Testis (tissue), 2 donors: ENCODE measurements at regions not wholly inside any gene's neighbourhood (a gene's known extent, or its start where the extent isn't known, plus 50 kb on each side); places are given as distances from the start of the nearest gene placed in this dataset.
"Not testable (repeated sequence)": the region's sequence is repeated elsewhere in the genome, so short reads cannot be mapped to it uniquely, and the experiment has no call there.

Experiments
- DNase-seq: peaks from one replicate; pipeline ENCODE4 v3.0.0-alpha.2; 2019
- H3K27ac ChIP-seq, 2 donors: fragments of 200-600 bp; sonication (generic); one replicate each; pipeline ENCODE4 v1.5.1; 2019
- H3K27me3 ChIP-seq: fragments of 200-600 bp; sonication (generic); one replicate; pipeline ENCODE4 v1.5.1; 2019
- H3K36me3 ChIP-seq: fragments of 200-600 bp; sonication (generic); one replicate; pipeline ENCODE4 v1.5.1; 2017; ENCODE audit warnings: low read depth; ENCODE audit errors: missing control alignments
- H3K4me1 ChIP-seq: fragments of 200-600 bp; sonication (generic); one replicate; pipeline ENCODE4 v1.5.1; 2019
- H3K4me3 ChIP-seq, 2 donors: fragments of 200-600 bp; sonication (generic); one replicate each; pipeline ENCODE4 v1.5.1; 2017 to 2019
- H3K9me3 ChIP-seq: fragments of 200-600 bp; sonication (generic); one replicate; pipeline ENCODE4 v1.5.1; 2017
- CTCF ChIP-seq, 3 experiments: fragments of 450-650 bp in 2 of 3; fragments of 200-600 bp in 1 of 3; sonication (generic) in 1 of 3; IDR thresholded peaks; one replicate each; pipeline ENCODE4 v1.5.1; 2016 to 2019; ENCODE audit warnings: antibody characterized with exemption in 3 of 3, mild to moderate bottlenecking in 2 of 3, moderate library complexity in 1 of 3
- POLR2A ChIP-seq: fragments of 450-650 bp; IDR thresholded peaks from one replicate; pipeline ENCODE4 v1.6.1; 2017; ENCODE audit warnings: antibody characterized with exemption, mild to moderate bottlenecking, moderate library complexity
- WGBS, 2 donors: methylation state at CpG; one replicate each; pipeline ENCODE4 v1.1.5; 2018; 5-methylcytosine and 5-hydroxymethylcytosine counted together
- intact Hi-C: fragments of 100-400 bp; cut with DNase I; formaldehyde crosslinking; loops from one replicate; pipeline ENCODE4 v1.15.1; 2023; ENCODE audit warnings: low total_unique reads

- intact Hi-C loops = no loop called here
- WGBS, 2 donors = 93 to 100% methylated on average over 2 to 6 of the region's 6 CpGs
- H3K4me1 ChIP-seq = no peaks in the 10 kb centered on the region
- H3K4me3 ChIP-seq = no peak overlapping the region
- no peak for DNase-seq
- H3K36me3 ChIP-seq = no peaks in the 10 kb centered on the region
- TF ChIP-seq CTCF (IDR thresholded peaks at IDR 0.05) (no peak), POLR2A (no peak)
- no peaks in the 10 kb centered on the region for H3K27me3 ChIP-seq
- no peak overlapping the region for H3K27ac ChIP-seq
- no peaks in the 10 kb centered on the region for H3K9me3 ChIP-seq
Observed at GRCh38 chr2:109052922-109053321, 63.9 kb upstream of the EDAR start.

- Histone ChIP-seq H3K9me3 (no peaks in the 10 kb centered on the region), H3K36me3 (no peaks in the 10 kb centered on the region), H3K4me3 (no peak overlapping the region), H3K27ac (no peak overlapping the region), H3K4me1 (no peaks in the 10 kb centered on the region), H3K27me3 (no peaks in the 10 kb centered on the region)
- intact Hi-C loops = no loop called here
- no peak for TF ChIP-seq CTCF (IDR thresholded peaks at IDR 0.05)
- no peak for TF ChIP-seq POLR2A
- no peak for DNase-seq
- WGBS, 2 donors = 85 to 86% methylated on average over 6 of the region's 6 CpGs
Observed at GRCh38 chr2:109049022-109049421, 60.0 kb upstream of the EDAR start.

GRCh38 chr2:109048163-109048562 lies 59.1 kb upstream of the EDAR start:
- H3K9me3 ChIP-seq = no peaks in the 10 kb centered on the region
- H3K36me3 ChIP-seq = no peaks in the 10 kb centered on the region
- H3K27me3 ChIP-seq = no peaks in the 10 kb centered on the region
- intact Hi-C loops = no loop called here
- no peak overlapping the region for H3K27ac ChIP-seq
- TF ChIP-seq POLR2A (no peak), CTCF (IDR thresholded peaks at IDR 0.05) (no peak)
- WGBS, 2 donors = 78 to 89% methylated on average over 1 of the region's 1 CpG
- DNase-seq = no peak
- no peak overlapping the region for H3K4me3 ChIP-seq
- H3K4me1 ChIP-seq = no peaks in the 10 kb centered on the region

GRCh38 chr2:109047569-109047968 lies 58.5 kb upstream of the EDAR start:
- H3K9me3 ChIP-seq, intact Hi-C loops, H3K4me1 ChIP-seq, H3K27ac ChIP-seq, H3K27me3 ChIP-seq, DNase-seq, H3K36me3 ChIP-seq, H3K4me3 ChIP-seq: not testable (repeated sequence)
- WGBS, 2 donors = 91 to 93% methylated on average over 5 of the region's 5 CpGs

GRCh38 chr2:109046925-109047508 lies 58.0 kb upstream of the EDAR start:
- H3K4me1 ChIP-seq = no peaks in the 10 kb centered on the region
- H3K36me3 ChIP-seq = no peaks in the 10 kb centered on the region
- H3K27ac ChIP-seq = no peak overlapping the region
- H3K4me3 ChIP-seq = no peak overlapping the region
- no peaks in the 10 kb centered on the region for H3K9me3 ChIP-seq
- intact Hi-C loops = no loop called here
- WGBS, 2 donors = 75 to 80% methylated on average over 4 of the region's 4 CpGs
- no peak for DNase-seq
- no peaks in the 10 kb centered on the region for H3K27me3 ChIP-seq
- TF ChIP-seq POLR2A (no peak), CTCF (IDR thresholded peaks at IDR 0.05) (no peak)
